ENCODE measurements at regions not wholly inside any gene's neighbourhood (a gene's known extent, or its start where the extent isn't known, plus 50 kb on each side); places are given as distances from the start of the nearest gene placed in this dataset.

GRCh38 chr3:161818106-161818505 lies 321.5 kb downstream of the OTOL1 start:
- no peak for DNase-seq

GRCh38 chr3:161821591-161821990 lies 325.0 kb downstream of the OTOL1 start:
- no peak for DNase-seq

- DNase-seq, result no peak
Measured at GRCh38 chr3:161822291-161822690, 325.7 kb downstream of the OTOL1 start.

- DNase-seq, result no peak
Measured at GRCh38 chr3:161823910-161824309, 327.3 kb downstream of the OTOL1 start.

GRCh38 chr3:161838021-161838420 lies 341.4 kb downstream of the OTOL1 start:
- no peak for DNase-seq

DNA sequence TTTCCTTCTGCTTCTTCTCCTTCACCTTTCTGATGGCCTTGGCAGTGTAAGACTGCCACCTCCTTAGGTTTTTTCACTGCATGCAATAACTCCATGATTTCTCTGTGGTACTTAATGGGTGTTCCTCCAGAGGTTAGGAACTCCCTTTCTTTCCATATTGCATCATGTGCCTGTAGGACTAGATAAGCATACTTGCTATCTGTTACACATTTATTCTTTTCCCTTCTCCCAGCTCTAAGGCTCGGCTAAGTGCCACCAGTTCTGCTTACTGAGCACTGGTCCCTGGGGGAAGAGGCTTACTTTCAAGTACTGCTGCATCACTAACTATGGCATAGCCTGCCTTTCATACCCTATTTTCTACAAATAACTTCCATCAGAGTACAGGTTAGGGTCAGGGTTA lies 351.8 kb downstream of the OTOL1 start:
- no peak for DNase-seq

DNA sequence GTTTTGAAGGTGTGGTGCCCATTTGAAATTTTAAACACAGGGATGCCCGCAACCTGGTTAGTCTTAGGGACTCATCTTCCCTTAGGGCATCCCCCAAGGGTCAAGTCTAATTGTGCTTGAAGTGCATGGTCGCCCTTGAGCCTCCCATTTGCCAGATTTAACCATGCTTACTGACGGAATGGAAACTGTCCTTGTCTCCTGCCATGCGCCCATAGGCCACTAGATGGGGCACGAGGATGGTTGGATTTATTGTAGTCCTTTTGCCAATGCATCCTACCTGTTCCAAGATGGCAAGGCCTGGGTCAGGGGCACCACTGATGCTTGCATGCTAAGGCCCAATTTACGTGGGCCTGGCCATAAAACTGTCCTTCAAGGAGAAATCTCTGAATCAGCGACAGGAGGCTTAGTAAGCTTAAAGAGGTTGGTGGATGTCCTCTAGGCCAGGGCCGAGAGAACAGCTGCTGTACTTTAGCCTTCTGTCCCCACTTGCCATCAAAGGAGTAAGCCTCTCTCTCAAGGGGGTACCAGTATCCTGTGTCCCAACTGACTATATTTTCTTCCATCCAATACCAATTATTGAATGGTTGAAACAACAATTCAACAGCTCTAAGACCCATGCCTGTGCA lies 355.4 kb downstream of the OTOL1 start:
- DNase-seq, result peak; percentile 11

DNA sequence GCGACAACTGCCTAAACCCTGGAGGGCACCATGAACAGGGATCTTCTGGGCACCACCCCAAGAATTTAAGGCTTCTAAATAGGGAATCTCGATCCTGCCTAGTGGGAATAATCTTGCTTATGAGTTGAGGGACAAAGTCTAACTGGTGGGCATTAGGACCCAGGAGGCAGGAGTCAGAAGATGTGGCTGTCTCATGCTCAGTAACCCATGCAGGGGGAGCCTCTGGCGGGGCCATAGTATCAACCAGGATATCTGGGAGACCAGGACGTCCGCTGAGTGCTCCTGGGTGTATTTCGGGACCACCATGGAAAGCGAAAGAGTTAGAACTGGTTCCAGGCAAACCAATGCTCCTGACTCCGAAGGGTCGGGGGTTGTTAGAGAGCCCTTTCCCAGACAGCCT lies 356.1 kb downstream of the OTOL1 start:
- DNase-seq, result no peak

- DNase-seq, result no peak
Measured at GRCh38 chr3:161854232-161854771, 357.7 kb downstream of the OTOL1 start.

GRCh38 chr3:161859057-161859456 lies 362.4 kb downstream of the OTOL1 start:
- no peak for DNase-seq

- DNase-seq, result no peak
Measured at GRCh38 chr3:161859865-161860450, 363.4 kb downstream of the OTOL1 start.

GRCh38 chr3:161863775-161864174 lies 367.2 kb downstream of the OTOL1 start:
- DNase-seq, result no peak

DNA sequence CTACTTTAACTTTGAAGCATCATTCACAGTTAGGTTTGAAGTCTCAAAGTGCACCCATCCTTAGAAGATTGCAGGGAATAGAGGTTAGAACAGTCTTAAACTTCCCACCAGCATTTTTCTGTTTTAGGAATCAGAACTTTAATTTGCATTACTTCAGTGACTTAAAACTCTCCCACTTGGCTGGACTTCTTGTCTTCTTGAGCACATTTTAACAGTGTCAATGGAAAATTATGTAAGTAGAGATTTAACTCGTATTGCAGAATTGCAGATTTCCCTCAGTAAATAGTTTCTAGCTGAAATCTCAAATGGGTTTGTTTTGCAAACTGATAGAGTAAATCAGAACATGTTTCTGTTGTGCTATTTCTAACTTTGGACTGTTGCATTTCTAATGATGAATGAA lies 369.6 kb downstream of the OTOL1 start:
- DNase-seq, result no peak

- no peak for DNase-seq
Measured at GRCh38 chr3:161875483-161875882, 378.9 kb downstream of the OTOL1 start.

GRCh38 chr3:161879470-161879869 lies 382.9 kb downstream of the OTOL1 start:
- no peak for DNase-seq

- DNase-seq, result no peak
Measured at GRCh38 chr3:161884830-161885229, 388.2 kb downstream of the OTOL1 start.

DNA sequence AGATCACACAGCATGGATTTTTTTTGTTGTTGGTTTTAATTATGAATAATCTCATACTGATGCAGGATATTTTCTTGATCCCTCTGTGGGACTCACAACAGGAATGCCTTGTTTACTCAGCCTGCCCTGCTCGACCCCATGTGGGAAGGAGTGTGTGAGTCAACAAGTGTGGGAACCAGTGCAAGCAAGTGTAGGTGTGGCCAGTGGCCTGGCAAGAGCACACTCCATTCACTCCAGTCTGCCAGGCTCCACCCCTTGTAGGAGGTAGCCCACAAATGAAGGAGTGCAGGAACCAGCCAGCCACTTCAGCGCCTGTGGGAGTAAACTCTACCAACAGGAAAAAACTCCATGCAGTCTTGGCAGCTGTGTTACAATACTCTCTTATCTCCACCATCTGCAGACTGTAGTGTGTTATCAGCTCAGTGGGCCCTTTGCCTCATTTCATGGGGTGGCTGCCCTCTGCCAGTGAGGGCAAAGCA lies 393.6 kb downstream of the OTOL1 start:
- no peak for DNase-seq

GRCh38 chr3:161893972-161894371 lies 397.4 kb downstream of the OTOL1 start:
- no peak for DNase-seq

GRCh38 chr3:161894657-161895056 lies 398.0 kb downstream of the OTOL1 start:
- no peak for DNase-seq

GRCh38 chr3:161905520-161906132 lies 409.0 kb downstream of the OTOL1 start:
- DNase-seq, result no peak

GRCh38 chr3:161913786-161914389 lies 417.3 kb downstream of the OTOL1 start:
- DNase-seq, result no peak

DNA sequence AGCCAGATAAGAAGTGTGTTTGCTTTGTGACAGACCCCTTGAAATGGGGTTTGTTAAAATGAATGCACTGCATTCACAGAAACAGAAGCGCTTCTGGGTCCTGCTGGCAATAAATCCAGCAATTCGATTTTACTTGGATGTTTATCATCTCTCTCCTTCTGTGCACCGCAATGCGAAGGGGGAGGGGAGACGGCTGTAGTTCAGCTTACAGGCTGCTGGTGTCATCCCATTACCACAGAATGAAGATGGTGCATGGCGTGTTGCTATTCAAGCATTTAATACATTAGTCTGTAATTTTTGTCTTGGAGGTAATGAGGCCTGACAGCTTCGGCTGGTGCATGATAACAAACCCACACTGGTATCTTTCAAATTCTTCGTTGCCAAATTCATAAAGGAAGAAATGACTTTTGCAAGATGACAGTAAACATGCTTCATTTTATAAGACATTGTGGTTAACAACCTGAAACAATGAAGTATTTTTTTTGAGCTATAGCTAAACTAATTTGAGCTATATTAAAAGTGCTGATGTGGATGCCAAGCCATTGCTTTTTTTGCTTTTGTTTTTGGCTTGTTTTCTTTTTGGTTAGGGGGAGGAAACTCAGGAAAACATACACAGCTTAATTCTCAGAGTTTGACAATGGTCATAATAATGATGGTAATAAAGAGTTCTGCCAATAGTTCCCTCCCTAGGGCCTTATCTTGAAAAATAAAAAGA lies 418.3 kb downstream of the OTOL1 start:
- DNase-seq, result peak; percentile 45

GRCh38 chr3:161915418-161915750 lies 418.8 kb downstream of the OTOL1 start:
- no peak for DNase-seq

Data from occipital lobe (tissue), 1 donor.